RPMI8226 (cell line): ENCODE measurements at regions not wholly inside any gene's neighbourhood (a gene's known extent, or its start where the extent isn't known, plus 50 kb on each side); places are given as distances from the start of the nearest gene placed in this dataset.
"Not testable (repeated sequence)": the region's sequence is repeated elsewhere in the genome, so short reads cannot be mapped to it uniquely, and the experiment has no call there.

Experiments
- DNase-seq: peaks from one replicate; pipeline ENCODE4 v3.0.0-alpha.2; 2015

DNA sequence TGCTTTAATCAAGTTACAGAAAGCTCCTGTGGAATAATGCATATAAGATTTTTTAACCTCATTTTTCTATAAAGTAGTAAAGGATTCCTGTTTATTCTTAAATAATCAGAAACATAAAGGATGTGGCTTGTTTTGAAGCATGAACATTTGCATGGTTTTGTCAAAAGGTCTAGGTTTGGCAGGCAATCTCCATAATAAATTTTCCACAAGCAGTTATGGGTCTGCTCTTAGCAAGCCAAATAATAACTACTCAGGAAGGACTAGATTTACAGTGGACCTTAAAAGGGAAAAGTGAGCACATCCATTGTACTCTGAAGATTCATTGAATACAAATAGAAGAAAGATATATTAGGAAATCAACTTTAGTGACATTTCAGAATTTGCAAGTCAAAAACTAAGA lies 407.3 kb upstream of the CBLB start:
- no peak for DNase-seq

DNA sequence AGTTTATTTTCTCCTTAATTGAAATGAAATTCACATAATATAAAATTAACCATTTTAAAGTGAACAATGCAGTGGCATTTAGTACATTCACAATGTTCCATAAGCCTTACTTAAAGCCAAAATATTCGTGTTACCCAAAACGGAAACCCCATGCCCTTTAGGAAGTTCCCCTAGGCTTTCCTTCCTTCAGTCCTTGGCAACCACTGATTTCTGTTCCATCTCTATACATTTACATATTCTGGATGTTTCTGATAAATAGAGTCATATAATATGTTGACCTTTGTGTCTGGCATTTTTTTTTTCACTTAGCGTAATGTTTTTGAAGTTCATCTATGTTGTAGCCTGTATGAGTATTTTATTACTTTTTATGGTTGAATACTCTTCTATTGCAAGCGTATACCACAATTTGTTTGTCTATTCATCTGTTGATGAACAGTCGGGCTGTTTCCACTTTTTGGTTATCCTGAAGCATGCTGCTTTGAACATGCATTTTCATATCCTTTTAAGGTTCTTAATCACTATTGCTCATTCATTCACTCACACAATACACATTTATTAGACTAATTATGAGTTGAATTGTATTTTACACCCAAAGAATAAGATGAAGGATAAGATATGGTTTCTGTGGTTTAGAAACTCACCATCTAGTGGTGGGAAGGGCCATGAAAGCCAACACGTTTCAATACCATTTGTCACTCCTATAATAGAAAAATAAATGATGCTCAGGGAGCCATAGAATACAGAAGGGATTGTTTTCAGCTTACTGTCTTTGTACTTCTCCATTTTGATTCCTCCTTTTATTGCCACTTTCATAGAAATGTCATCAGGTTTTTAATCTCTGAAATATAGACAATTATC lies 408.2 kb upstream of the CBLB start:
- DNase-seq, result no peak

DNA sequence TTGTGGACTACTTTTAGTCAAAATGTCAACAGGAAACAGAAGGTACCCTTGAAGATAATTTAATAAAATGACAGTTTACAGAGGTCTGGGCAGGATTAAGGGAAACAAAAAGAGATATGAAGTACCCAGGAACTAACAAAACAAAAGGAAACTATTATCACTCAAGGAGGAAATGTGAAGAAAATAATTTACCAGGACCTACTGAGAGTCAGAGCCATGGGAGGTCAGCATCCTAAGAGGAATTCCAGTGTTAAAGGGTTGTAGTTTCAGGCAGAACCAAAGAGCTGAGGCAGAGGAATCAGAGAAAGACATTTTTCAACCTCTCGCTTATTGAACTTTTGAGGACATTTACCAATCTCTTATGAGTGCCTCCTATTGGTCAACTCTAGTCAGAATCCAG lies 408.9 kb upstream of the CBLB start:
- no peak for DNase-seq

DNA sequence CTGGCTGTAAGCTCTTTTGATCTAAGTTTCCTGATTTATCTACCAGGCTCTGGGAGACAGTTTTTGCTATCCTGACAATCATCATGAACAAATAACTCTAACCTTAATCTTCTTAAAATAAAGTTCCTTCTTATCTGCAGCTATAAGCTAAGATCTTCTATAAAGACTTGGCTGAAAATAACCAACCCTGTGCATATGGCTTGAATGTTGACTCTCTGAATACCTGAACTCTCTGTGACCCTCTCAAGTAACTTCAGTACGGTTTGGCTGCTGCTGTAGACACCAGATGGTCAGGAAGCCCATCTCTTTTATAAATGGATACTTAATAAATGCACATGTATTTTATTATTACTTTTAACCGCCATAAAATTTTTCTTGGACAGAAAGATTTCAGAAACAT lies 412.4 kb upstream of the CBLB start:
- peak; percentile 26 for DNase-seq

DNA sequence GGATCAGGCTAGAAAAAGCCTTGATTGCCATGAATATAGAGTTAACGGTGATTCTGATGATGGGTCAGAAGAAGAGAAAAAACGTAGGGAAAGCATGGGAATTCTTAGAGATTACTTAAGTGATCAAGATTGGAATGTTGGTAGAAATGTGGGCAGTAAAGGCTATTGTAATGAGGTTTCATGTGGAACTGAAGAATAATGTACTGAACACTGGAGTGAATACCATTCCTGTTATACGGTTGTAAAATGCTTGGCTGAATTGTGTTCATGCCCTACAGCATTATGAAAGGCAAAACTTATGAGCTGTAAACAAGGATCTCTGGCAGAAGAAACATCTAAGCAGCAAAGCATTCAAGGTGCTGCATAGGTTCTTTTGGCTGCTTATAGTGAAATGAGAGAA lies 414.1 kb upstream of the CBLB start:
- DNase-seq, result no peak

DNA sequence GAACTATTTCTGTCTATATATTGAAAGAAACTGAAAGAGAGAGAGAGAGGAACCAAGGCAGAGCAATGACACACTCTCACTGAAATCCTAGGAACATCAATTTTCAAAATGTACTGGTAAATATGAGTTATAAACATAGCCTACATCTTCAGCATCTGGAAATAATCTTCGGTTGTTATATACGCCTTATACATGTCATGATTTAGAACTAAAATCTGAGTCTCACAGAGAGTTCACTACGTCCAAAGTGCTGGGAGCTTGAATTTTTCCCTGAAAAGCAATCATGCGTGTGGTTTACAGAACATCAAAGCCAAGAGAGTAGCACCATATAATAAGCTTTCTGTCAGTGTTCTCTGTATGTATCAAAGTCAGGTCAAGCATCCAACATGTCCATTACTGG lies 420.0 kb upstream of the CBLB start:
- DNase-seq, result no peak

DNA sequence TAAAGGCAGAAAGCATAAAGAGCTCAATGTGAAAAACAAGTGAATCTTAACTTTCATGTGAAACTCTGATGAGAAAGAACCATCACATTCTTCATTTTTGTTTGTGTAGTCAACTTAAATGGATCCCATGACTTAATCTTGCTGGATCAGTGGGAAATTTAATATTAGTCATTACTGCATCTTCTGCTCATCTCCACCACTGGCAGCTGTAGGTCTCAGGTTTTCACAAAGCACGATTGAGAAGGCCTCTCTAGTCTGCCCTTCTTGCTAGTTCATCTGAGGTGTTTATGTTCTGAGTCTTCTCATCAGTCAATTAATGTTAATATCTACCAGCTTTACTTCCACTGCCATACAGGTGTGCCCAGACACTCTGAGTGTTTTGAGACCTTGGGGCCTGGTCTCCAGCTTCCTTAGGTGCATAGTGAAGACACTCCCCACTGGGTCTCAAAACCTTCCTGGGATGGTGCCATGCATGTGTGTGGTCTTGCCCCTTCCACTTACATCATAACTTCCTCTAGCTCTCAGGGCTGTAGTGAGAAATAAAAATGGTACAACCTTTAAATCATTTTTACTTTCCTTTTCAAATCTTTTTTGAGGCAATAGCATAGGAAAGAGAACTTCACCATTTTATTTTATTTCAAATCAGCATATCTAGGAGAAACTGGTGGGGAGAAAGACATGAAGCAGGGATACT lies 421.6 kb upstream of the CBLB start:
- no peak for DNase-seq

DNA sequence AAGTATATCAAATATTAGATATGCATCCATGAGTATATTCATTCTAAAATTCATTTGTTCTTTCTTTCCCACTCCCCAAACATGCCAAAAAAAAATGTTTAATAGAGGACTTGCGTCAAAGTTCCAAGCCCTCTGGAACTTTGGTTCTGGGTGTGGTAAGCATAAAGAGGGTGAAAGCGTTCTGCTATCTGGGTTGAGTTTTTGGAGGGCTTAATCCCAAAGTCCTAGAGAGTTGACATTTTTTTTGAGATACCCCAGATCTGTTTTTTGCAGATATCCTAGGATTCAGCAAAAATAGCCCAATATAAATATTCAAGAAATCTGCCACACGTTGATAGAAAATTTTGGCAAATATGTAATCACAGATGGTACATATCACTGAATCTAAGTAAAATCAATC lies 424.3 kb upstream of the CBLB start:
- DNase-seq, result no peak

DNA sequence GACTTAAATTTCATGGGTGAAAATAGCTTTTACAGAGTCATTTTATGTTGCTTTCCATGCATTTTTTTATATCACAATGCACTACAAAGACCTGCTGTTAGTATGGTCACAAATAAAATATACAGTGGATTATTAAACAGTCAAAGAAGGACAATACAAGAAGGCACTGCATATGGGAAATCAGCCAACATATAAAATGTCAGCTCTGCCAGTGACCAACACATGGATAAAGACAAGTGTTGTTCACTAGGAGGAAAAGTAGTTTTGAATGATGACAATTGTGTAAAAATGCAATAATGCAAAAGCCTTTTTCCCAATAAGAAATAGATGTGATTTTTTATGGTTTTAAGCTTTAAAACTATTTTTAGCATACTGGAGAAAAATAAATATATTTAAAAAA lies 425.3 kb upstream of the CBLB start:
- no peak for DNase-seq

DNA sequence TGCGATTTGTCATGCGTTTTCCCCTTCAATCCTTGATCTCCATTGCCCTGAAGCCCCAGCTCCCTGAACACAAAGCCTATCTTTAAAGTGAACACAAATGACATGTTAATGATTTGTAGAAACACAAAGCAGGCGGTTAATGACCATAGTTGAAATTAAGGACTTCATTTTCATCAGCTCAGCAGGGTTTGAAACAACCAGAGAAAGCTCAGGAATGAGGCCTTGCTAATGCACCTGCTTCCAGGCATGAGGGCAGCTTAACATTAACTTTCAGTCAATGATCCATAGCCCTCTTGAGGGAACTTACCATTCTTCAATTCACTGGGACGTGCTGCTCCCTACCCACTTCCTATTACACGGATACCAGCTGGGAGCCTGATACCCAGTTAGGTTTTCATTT lies 427.2 kb upstream of the CBLB start:
- DNase-seq, result no peak

DNA sequence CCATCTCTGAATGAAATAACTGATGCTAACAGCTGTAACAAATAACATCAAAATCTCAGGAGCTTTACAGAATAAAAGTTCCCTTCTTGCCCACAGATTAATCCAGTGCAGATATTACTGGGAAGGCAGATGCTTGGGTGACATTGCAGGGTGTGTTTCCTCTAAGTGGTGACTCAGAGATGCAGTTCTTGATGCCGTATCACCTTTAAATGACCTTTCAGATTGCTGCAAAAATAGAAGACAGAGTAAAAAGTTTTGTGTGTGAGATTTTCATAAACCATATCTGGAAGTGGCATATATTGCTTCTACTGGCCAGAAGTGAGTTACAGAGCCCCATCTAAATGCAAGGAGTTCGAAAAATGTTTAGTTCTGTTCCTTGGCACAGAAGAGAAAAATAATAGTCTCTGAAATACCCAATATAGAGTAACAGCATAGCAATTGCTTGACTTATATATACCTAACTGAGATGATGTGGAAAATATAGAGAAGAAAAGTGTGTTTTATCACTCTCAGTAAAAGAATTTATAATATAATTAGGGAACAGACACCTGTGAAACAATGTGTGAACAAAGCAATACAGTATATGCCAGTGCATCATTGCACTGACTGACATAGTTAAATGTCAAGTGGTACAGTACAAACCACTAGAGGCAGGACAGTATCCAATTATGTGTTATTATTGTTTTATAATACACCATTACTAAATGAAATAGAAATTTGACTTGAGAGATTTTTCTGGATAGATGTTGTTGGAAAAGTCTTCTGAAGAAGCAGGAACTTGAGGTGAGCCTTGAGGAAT lies 430.7 kb upstream of the CBLB start:
- DNase-seq, result peak; percentile 56

DNA sequence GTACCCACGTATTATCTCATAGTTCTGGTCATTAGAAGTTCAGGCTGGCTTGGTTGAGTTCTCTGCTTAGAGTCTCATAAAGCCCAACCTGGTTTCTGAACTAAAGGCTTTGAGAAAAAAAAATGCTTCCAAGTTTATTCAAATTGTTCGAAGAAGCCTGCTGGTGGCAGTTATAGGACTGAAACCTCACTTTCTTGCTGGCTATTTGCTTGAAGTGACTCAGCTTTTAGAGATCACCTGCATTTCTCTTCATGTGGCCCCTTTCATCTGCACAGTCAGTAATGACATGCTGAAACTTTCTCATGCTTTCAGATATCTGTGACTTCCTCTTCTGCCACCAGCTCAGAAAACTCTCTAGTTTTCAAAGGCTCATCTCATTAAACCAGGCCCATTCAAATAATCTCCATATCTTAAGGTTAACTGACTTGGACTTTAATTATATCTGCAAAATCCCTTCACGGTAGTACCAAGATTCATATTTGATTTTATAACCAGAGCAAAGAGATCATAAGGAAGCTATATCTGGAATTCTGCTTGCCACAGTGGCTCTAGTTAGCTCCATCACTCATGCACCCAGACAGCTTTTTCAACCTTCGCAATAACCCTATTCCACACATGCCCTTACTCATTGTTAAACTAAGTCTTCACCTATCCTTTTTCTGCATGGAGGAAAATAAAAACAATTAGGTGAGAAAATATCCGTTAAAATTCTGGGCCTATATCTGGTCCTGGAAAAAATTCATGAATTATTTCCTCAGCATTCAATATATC lies 433.8 kb upstream of the CBLB start:
- DNase-seq, result peak; percentile 83

DNA sequence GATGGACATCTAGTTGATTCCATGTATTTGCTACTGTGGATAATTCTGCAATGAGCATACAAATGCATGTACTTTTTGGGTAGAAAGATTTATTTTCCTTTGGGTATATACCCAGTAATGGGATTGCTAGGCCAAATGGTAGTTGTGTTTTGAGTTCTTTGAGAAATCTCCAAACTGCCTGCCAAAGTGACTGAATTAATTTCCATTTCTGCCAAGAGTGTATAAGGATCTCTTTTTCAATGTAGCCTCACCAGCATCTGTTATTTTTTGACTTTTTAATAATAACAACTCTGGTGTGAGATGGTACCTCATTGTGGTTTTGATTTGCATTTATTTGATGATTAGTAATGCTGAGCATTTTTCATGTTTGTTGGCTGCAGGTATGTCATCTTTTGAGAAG lies 435.0 kb upstream of the CBLB start:
- no peak for DNase-seq

DNA sequence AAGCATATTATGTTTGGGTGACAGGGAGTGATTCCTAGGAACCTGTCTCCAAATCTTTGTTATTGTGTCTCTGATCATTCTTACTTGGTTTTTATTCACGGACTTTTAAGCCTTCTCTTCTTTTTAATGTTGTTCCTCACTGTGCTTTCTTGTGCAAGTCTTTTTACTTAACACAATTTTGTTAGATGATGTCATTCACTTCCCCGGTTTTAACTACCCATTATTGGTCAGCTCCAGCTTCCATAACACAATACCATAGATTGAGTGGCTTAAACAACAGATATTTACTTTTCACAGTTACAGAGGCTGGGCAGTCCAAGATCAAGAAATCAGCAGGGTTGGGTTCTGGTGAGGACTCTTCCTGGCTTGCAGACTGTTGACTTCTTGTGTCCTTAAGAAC lies 436.3 kb upstream of the CBLB start:
- DNase-seq, result no peak

DNA sequence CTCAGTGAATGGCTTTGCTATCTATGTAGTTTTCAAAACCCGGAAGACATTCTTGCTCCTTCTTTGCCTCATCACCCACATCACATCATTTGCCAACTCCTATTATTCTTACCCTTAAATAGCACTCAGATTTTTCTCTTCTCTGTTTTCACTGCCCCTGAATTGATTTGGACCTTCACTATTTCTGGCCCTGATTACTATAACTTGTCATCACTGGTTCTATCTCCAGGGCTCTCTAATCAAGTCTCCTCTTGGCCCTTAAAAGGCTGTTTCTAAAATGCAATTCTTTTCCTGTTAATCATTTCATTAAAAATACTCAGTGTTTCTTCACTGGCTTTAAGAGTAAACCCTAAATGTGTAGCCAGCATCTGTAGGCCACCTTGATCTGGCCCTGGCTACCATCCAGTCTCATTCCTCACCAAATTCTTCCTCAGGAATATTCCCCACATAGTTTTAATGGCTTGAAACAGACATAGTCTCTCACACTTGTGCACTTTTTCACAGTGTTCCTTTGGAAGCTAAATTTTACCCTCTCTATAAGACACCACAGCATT lies 437.1 kb upstream of the CBLB start:
- no peak for DNase-seq

DNA sequence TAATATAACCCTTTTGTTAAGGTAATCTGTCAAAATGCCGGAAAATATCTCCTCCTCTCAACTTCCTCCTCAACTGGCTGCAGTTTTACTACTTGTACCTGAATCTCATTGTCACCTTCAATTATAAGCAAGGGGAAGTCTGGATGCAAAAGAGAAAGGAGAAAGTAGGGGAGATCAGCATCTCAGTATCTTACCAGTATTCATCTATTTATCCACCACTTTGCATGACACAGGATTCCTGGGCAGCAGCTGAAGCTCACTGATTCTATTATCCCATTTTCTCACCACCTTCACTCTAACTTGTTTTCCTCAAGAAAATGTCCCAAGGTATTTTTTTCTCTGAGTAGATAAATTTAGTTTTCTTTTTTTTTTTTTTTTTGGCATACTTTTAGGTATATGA lies 440.5 kb upstream of the CBLB start:
- no peak for DNase-seq

DNA sequence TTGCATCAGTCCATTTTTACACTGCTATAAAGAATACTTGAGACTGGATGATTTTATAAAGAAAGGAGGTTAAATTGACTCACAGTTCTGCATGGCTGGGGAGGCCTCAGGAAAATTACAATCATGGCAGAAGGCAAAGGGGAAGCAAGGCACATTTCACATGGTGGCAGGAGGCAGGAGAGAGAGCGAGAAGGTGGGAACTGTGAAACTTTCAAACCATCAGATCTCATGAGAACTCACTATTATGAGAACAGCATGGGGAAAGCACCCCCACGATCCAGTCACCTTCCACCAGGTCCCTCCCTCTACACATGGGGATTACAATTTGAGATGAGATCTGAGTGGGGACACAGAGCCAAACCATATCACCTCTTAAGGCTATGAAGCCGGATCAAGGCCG lies 441.0 kb upstream of the CBLB start:
- DNase-seq, result not testable (repeated sequence)

DNA sequence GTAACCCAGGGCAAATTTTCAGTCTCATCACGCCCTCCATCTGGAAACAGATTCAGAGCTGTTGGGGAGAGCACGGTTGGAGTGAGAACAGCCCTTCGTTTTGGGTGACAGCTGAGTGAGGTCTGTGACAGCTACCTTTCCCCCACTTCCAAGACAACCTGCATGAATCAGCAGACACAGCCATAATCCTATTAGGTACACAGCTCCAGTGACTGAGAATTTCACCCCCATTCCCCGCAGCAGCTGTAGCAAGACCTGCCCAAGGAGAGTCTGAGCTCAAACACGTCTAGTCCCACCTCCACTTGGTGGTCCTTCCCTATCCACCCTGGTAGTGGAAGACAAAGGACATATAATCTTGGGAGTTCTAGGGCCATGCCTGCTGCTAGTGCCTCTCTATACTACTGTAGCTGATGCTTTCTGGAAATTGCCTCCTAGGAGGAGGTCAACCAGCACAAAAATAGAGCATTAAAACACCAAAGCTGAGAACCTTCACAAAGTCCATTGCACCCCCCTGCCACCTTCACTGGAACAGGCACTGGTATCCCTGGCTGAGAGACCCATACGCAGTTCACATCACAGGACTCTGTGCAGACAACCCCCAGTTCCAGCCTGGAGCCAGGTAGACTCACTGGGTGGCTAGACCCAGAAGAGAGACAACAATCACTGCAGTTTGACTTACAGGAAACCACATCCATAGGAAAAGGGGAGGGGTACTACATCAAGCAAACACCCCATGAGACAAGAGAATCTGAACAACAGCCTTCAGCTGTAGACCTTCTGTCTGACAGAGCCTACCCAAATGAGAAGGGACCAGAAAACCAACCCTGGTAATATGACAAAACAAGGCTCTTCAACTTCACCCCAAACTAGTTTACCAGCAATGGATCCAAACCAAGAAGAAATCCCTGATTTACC lies 448.6 kb upstream of the CBLB start:
- DNase-seq, result no peak

DNA sequence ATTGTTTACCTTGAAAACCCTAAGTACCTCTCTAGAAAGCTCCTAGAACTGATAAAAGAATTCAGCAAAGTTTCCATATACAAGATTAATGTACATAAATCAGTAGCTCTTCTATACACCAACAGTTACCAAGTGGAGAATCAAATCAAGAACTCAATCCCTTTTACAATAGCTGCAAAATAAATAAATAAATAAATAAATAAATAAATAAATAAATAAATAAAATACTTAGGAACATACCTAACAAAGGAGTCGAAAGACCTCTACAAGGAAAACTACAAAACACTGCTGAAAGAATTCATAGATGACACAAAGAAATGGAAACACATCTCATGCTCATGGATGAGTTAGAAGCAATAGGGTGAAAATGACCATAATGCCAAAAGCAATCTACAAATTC lies 452.6 kb upstream of the CBLB start:
- DNase-seq, result not testable (repeated sequence)

DNA sequence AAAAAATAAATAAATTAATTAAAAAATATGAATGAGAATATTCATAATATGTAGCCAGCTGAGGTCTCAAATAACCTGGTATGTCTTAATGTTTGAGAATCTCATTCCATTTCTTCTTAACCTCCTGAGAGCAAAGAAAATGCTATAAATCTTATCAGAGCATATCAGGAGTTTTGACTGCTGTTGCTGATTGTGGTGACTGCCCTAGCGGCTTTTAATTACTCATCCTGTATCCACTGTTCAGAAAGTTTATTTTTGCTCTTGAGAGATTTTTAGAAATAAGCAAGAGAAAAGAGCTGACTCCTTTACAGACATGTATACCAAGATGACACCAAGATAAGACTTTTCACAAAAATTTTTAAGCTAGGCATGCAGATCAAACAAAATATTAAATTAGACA lies 454.8 kb upstream of the CBLB start:
- DNase-seq, result no peak

DNA sequence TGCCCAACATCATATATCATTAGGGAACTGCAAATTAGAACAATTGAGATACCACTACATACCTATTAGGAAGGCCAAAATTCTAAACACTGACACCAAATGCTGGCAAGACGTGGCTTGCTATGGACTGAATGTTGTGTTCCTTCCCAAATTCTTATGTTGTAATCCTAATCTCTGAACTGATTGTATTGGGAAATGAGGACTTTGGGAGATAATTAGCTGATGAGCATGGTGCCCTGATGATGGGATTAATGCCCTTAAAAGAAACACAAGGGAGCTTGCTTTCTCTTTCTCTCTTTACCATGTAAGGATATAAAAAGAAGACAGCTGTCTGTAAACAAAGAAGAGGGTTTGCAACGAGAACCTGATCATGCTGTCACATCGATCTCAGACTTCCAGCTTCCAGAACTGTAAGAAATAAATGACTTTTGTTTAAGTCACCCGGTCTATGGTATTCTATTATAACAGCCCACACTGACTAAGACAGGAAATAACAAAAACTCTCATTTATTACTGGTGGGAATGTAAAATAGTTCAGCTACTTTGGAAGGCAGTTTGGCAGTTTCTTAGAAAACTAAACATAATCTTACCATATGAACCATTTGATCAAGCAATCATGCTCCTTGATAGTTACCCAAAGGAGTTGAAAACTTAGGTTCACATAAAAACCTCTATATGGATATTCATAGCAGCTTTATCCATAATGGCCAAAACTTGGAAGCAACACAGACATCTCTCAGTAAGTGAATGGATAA lies 458.3 kb upstream of the CBLB start:
- DNase-seq, result no peak
